SK-N-SH treated with all-trans-retinoic acid at 6 μM for 48 hours (cell line): ENCODE measurements at regions not wholly inside any gene's neighbourhood (a gene's known extent, or its start where the extent isn't known, plus 50 kb on each side); places are given as distances from the start of the nearest gene placed in this dataset.

Experiments used
- CREB5 ChIP-seq: fragments of 250-450 bp; sonication (Bioruptor Pico); IDR thresholded peaks from 2 replicates; pipeline ENCODE4 v1.5.1; 2020; ENCODE audit warnings: low read depth, mild to moderate bottlenecking, moderate library complexity
- CSRNP3 ChIP-seq: fragments of 250-450 bp; sonication (Bioruptor Pico); IDR thresholded peaks from 2 replicates; pipeline ENCODE4 v1.5.1; 2021; ENCODE audit warnings: mild to moderate bottlenecking, moderate library complexity
- ESRRG ChIP-seq: fragments of 250-450 bp; sonication (Bioruptor Pico); IDR thresholded peaks from 2 replicates; pipeline ENCODE4 v1.6.1; 2021; ENCODE audit warnings: mild to moderate bottlenecking

GRCh38 chr4:123618606-123619005 lies 222.0 kb downstream of the SPRY1 start:
- TF ChIP-seq CSRNP3 (no peak), CREB5 (CRISPR knock-in tag) (no peak), ESRRG (CRISPR knock-in tag) (no peak)
